ENCODE measurements at regions not wholly inside any gene's neighbourhood (a gene's known extent, or its start where the extent isn't known, plus 50 kb on each side); places are given as distances from the start of the nearest gene placed in this dataset.

DNA sequence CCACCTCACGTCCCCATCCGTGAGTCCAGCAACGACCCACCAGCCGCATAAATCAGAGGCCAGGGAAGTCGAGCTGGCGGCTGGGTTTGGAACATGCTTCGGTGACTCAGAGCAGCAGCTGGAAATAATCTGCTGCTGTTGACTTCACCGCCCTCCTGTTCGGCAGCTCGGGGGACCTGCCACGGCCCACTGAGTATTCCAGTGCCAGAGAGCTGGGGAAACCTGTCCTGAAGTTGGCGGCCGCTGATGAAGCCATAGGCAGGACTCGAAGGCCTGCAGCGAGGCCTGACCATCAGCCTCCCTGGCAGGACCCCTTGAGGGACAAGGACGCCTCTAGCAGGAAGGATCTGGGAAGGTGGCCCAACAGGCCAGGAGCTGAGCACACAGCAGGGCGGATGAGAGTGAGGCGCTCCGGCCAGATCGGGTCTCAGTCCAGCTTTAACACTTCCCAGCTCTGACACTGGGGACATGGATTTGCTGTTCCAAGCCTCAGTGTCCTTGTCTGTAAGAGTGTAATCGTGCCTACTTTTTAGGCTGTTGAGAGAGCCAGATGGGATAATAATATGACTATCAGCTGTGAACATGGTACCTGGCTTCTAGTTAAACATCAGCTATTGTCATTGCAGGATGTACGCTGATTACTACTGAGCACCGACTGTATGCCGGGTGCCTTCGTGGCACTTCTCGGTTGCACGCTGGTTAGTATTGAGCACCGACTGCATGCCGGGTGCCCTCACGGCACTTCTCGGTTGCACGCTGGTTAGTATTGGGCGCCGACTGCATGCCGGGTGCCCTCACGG is 50.4 kb upstream of the CIBAR2 start:
- no peaks in the 10 kb centered on the region for H3K27me3 ChIP-seq (ENCODE audit: control insufficient read depth, insufficient read depth, low read length)
- H3K4me3 ChIP-seq (ENCODE audit: low read length), result no peak overlapping the region
- H3K9ac ChIP-seq (ENCODE audit: low read length), result no peak overlapping the region
- peak overlapping the region; percentile 90 for H3K27ac ChIP-seq (ENCODE audit: low read depth, low read length)
- H3K4me1 ChIP-seq (ENCODE audit: control insufficient read depth, insufficient read depth, low read length), result peaks cover 26% of the 10 kb centered on the region
- H3K36me3 ChIP-seq (ENCODE audit: control insufficient read depth, insufficient read depth, low read length), result no peaks in the 10 kb centered on the region

DNA sequence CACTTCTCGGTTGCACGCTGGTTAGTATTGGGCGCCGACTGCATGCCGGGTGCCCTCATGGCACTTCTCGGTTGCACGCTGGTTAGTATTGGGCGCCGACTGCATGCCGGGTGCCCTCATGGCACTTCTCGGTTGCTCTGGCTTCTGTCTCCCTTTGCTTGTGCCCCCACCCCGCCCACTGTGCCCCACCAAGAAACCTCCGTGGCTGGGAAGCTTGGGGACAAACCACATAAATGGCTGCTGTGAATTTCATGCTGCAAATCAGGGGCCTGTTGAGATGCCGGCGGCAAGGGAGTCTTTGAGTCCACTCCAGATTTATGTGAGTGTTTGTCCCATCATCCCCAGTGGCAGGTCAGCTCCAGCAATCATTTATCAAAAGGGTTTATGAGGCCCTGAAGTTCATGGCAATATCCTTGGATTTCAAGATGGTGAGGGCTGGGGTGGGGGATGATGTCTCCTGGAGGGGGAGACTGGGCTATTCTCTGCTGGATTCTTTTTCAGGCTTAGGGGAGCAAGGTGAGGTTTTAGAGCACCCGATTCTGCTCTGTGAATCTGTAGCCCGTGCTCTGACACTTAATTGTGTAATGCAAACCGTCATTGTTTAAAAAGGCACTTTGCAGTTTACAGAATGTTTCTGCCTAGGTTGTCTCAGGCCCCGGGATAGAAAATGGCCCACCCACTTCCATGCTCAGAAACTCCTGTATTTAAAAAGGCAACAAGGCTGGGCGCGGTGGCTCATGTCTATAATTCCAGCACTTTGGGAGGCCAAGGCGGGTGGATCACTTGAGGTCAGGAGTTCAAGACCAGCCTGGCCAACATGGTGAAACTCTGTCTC is 51.2 kb upstream of the CIBAR2 start:
- Histone ChIP-seq H3K4me3 (ENCODE audit: low read length) (no peak overlapping the region), H3K27me3 (ENCODE audit: control insufficient read depth, insufficient read depth, low read length) (no peaks in the 10 kb centered on the region), H3K27ac (ENCODE audit: low read depth, low read length) (peak overlapping the region; percentile 90), H3K9ac (ENCODE audit: low read length) (no peak overlapping the region), H3K4me1 (ENCODE audit: control insufficient read depth, insufficient read depth, low read length) (peaks cover 26% of the 10 kb centered on the region), H3K36me3 (ENCODE audit: control insufficient read depth, insufficient read depth, low read length) (no peaks in the 10 kb centered on the region)

DNA sequence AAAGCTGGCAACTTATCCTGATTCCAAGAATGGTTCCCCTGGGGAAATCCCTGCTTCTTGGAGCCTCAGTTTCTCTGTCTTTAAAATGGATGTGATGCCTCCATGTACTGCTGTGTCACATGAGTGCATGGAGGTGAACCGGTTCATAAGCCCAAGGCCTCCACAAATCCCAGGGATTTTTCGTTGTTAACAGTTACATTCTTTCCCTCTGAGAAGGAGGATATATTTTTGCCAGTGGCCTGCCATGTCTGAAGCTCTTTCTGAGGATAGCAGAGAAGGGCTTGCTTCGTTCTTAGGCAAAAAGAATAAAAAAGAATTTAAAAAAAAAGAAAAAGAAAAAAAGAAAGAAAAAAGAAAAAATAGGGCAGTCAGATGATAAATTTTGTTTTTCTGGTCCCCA is 52.2 kb upstream of the CIBAR2 start:
- Histone ChIP-seq H3K36me3 (ENCODE audit: control insufficient read depth, insufficient read depth, low read length) (no peaks in the 10 kb centered on the region), H3K27ac (ENCODE audit: low read depth, low read length) (peak overlapping the region; percentile 15), H3K9ac (ENCODE audit: low read length) (no peak overlapping the region), H3K27me3 (ENCODE audit: control insufficient read depth, insufficient read depth, low read length) (no peaks in the 10 kb centered on the region), H3K4me3 (ENCODE audit: low read length) (no peak overlapping the region), H3K4me1 (ENCODE audit: control insufficient read depth, insufficient read depth, low read length) (peaks cover 26% of the 10 kb centered on the region)

DNA sequence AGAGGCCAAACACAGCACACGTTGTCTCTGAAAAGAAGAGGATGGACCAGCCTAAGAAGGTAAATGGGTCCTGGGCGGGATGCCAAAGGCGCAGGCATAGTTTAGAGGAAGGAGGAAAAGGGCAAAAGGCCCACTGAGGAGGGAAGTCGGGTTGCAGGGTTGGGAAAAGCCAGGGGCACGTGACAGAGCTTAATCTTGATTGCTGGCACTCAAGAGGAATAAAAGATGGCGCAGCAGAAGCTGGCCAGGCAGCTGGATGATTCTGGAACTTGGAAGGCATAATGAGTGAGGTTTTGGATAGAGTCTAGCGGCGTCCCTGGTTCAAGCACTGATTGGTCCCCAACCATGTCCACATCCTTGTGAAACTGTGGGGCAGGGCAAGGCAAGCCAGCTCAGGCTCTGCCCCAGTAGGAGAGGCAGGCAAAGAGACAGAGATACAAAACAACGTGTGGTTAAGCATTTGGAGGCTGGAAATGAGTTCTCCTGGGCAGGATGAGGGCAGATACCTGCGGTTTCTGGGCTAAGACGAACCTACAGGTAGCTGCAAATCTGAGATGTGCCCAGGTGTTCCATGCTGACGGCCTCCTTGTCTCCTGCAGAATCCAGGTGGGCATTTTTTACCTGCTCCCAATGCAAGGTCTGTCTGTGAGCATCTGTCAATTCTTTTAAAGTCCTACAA is 52.7 kb upstream of the CIBAR2 start:
- peak overlapping the region; percentile 45 for H3K27ac ChIP-seq (ENCODE audit: low read depth, low read length)
- H3K9ac ChIP-seq (ENCODE audit: low read length), result no peak overlapping the region
- H3K4me3 ChIP-seq (ENCODE audit: low read length), result no peak overlapping the region
- peaks cover 26% of the 10 kb centered on the region for H3K4me1 ChIP-seq (ENCODE audit: control insufficient read depth, insufficient read depth, low read length)
- no peaks in the 10 kb centered on the region for H3K36me3 ChIP-seq (ENCODE audit: control insufficient read depth, insufficient read depth, low read length)
- no peaks in the 10 kb centered on the region for H3K27me3 ChIP-seq (ENCODE audit: control insufficient read depth, insufficient read depth, low read length)

DNA sequence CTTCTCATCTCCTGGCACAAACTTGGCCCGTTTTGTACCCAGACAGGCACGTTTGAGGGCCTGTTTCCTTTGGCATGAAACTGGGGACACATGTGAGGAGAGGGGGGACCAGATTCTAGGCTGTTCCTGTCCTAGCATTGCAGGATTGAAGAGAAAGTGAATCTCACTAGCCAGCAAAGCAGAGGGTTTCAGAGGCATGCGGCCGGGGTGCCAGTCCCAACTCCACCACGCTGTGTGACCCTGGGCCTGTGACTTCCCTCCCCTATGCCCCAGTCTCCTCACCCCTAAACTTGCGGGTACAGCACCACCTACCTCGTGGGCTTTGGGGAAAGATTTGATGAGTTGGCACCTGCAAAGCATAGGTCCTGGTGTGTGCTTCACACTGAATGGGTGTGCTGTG is 53.5 kb upstream of the CIBAR2 start:
- Histone ChIP-seq H3K4me3 (ENCODE audit: low read length) (no peak overlapping the region), H3K27ac (ENCODE audit: low read depth, low read length) (peak overlapping the region; percentile 45), H3K9ac (ENCODE audit: low read length) (no peak overlapping the region), H3K36me3 (ENCODE audit: control insufficient read depth, insufficient read depth, low read length) (no peaks in the 10 kb centered on the region), H3K27me3 (ENCODE audit: control insufficient read depth, insufficient read depth, low read length) (no peaks in the 10 kb centered on the region), H3K4me1 (ENCODE audit: control insufficient read depth, insufficient read depth, low read length) (peaks cover 21% of the 10 kb centered on the region)

DNA sequence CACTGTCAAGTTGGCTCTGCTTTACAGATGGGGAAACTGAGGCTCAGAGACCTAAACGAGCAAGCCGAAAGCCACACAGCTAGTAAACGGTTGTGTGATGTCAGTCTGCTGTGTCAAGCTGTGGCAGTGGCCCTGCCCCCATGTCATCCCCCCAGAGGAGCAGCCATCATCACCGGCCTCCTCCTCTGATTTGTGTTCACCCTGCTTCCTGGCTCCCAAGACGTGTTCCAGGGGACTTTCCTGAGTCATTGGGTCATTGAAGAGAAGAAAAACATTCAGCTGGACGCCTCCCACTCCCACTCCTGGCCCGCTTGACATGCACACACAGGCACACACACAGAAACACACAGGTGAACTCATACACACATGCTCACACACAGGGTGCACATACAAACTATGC is 54.0 kb upstream of the CIBAR2 start:
- Histone ChIP-seq H3K27me3 (ENCODE audit: control insufficient read depth, insufficient read depth, low read length) (no peaks in the 10 kb centered on the region), H3K4me3 (ENCODE audit: low read length) (no peak overlapping the region), H3K4me1 (ENCODE audit: control insufficient read depth, insufficient read depth, low read length) (peaks cover 20% of the 10 kb centered on the region)

DNA sequence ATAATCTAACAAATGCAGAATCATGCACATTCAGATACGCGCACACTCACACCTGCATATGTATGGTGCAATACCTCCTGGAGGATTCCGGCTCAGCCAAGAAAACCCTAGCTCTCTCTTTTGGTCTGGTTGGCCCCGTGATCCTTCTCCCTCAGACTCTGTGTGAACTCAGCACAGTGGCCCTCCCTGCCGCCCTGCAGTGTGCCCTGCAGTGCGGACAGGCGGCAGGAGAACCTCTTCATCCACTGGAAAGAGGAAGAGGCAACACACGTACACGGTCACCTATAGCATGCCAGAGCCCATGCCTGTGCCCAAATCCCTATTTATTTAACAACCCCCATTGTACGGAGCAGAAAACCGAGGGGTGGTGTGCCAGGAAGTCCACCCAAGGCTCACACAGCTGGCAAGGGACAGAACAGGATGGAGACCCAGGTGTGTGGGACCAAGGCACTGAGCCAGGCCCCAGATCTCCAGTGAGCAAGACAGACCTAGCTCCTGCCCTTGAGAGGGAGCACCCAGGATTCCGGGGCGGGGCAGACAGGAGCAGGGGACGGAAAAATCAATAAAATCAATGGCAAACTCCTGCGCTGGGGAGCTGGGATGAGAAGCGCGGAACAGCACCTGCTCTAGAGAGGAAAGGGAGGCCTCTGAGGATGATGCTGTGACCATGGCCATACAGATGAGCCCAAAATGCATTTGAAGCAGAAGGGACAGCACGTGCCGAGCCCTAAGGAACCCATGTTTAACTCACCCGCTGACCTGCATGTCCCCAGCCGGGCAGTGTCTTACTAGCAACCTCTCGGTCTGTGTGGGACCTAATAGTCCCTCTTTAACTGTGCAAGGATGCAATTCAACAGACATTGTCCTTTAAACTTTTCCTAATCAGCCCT is 54.7 kb upstream of the CIBAR2 start:
- no peak overlapping the region for H3K27ac ChIP-seq (ENCODE audit: low read depth, low read length)
- H3K4me1 ChIP-seq (ENCODE audit: control insufficient read depth, insufficient read depth, low read length), result peaks cover 20% of the 10 kb centered on the region
- H3K4me3 ChIP-seq (ENCODE audit: low read length), result no peak overlapping the region
- H3K36me3 ChIP-seq (ENCODE audit: control insufficient read depth, insufficient read depth, low read length), result no peaks in the 10 kb centered on the region
- H3K27me3 ChIP-seq (ENCODE audit: control insufficient read depth, insufficient read depth, low read length), result no peaks in the 10 kb centered on the region
- no peak overlapping the region for H3K9ac ChIP-seq (ENCODE audit: low read length)

More for the DNA sequence above, 54.0 kb upstream of the CIBAR2 start:
- Histone ChIP-seq H3K9ac (ENCODE audit: low read length) (no peak overlapping the region), H3K36me3 (ENCODE audit: control insufficient read depth, insufficient read depth, low read length) (no peaks in the 10 kb centered on the region), H3K27ac (ENCODE audit: low read depth, low read length) (no peak overlapping the region)

DNA sequence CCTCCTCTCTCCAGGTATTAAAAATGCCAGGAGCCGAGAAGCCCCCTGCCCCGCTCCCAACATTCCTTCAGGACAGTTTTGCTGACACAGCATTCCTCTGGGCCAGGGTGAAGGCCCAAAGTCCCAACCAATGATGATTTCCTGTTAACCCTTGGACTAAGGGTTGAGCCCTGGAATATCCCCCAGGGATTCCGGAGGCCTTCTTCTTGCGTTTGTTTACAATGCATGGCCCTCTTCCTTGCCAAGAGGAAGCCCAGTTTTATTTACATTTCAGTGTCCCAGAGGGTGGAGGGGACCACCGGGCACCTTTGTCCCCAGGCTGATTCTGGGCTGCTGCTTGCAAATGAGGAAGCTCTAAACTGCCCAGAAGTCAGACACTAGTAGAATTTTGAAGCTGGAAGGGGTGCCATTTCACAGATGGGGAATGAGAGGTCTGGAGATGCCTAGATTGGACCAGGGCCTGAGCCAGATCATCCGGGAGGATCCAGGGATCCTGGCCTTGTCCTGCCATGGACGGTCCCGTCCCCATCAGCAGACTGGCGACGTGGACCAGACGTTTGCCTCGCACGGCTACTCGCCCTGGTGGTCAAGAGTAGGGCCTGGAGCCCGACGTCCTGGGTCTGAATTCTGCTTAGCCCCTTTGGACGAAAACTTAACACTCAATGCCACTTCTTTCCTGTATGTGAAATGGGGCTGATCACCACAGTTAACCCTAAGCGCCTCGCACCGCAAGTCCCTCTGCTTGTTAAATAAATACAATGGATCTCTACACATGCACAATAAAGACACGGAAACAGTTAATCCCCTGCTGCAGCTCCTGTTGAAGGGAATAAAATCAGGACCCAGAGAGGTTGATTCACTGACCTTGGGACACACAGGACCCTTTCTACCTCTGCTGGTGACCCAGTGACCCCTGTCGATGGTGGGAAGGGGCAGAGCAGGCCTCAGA is 55.6 kb upstream of the CIBAR2 start:
- peaks cover 16% of the 10 kb centered on the region for H3K4me1 ChIP-seq (ENCODE audit: control insufficient read depth, insufficient read depth, low read length)
- no peak overlapping the region for H3K9ac ChIP-seq (ENCODE audit: low read length)
- no peaks in the 10 kb centered on the region for H3K36me3 ChIP-seq (ENCODE audit: control insufficient read depth, insufficient read depth, low read length)
- H3K27ac ChIP-seq (ENCODE audit: low read depth, low read length), result no peak overlapping the region
- H3K27me3 ChIP-seq (ENCODE audit: control insufficient read depth, insufficient read depth, low read length), result no peaks in the 10 kb centered on the region
- H3K4me3 ChIP-seq (ENCODE audit: low read length), result peak overlapping the region; percentile 45

DNA sequence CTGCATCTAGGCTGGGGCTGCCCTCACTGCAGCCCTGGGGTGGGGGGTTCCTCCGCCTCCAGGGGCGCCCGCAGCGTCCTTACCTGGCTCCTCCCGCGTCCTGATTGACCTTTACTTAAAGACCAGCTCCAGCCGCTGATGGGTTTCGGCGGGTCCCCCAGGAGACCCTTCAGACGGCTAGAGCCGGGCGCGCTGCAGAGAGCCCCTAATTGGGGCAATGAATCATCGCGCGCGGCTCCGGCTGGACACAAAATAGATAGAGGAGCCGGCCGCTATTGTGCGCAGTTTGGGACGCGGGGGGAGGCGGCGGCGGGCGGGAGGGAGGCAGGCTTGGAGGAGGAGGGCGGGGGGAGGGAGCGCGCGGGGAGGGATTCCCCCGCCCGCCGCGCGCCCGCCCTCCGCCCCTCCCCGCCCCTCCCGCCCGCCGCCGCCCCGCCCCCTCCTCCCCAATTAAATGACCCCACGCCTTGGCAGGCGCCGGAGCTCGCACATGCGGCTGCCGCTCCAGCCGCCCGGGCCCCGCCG is 56.5 kb upstream of the CIBAR2 start:
- Histone ChIP-seq H3K27me3 (ENCODE audit: control insufficient read depth, insufficient read depth, low read length) (no peaks in the 10 kb centered on the region), H3K4me3 (ENCODE audit: low read length) (peak overlapping the region; percentile 45), H3K27ac (ENCODE audit: low read depth, low read length) (peak overlapping the region; percentile 45), H3K9ac (ENCODE audit: low read length) (no peak overlapping the region), H3K4me1 (ENCODE audit: control insufficient read depth, insufficient read depth, low read length) (peaks cover 15% of the 10 kb centered on the region), H3K36me3 (ENCODE audit: control insufficient read depth, insufficient read depth, low read length) (no peaks in the 10 kb centered on the region)

DNA sequence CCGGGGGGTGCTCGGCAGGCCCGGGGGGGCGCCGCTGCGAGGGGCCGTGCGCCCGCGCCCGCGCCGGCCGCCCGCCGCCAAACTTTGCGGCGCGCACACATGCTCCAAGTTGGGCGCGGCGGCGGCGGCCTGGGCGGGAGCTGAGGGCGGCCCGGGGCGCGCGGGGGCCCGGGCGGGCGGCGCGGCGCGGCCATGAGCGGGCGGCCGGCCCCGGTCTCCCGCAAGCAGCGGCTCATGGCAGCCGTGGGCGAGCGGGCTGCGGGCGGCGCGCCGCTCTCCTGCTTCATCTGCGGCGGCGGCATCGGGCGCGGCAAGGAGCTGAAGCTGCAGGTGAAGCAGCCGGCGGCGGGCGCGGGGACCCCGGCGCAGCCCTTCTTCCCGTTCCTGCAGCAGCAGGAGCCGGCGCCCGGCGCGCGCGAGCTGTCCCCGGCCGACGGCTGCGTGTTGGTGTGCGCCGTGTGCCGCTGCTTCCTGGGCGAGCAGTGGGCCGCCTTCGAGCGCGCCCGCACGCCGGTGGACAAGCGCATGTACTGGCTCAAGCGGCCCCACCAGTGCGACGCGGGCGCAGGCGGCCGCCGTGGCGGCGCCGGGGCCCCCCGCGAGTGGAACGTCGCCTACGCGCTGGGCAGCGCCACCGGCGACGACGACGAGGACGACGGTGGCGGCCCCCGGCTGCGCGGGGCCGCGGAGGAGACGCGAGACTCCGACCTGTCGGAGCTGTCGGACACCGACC is 57.2 kb upstream of the CIBAR2 start:
- no peaks in the 10 kb centered on the region for H3K27me3 ChIP-seq (ENCODE audit: control insufficient read depth, insufficient read depth, low read length)
- peaks cover 22% of the 10 kb centered on the region for H3K4me1 ChIP-seq (ENCODE audit: control insufficient read depth, insufficient read depth, low read length)
- no peak overlapping the region for H3K27ac ChIP-seq (ENCODE audit: low read depth, low read length)

More for the DNA sequence above, 57.2 kb upstream of the CIBAR2 start:
- Histone ChIP-seq H3K36me3 (ENCODE audit: control insufficient read depth, insufficient read depth, low read length) (no peaks in the 10 kb centered on the region), H3K9ac (ENCODE audit: low read length) (no peak overlapping the region), H3K4me3 (ENCODE audit: low read length) (peak overlapping the region; percentile 35)
